Keratinocyte (primary cell): ENCODE measurements at regions not wholly inside any gene's neighbourhood (a gene's known extent, or its start where the extent isn't known, plus 50 kb on each side); places are given as distances from the start of the nearest gene placed in this dataset.

Source experiments
- DNase-seq: peaks from one replicate; pipeline ENCODE4 v3.0.0-alpha.2; 2011; ENCODE audit warnings: low read depth, missing footprints, low spot score
- FAIRE-seq: peaks from 2 replicates; lab custom pipeline; 2011; peaks lifted over from hg19 to GRCh38; lab: Jason Lieb, UNC
- H2AFZ ChIP-seq: 2 replicates; pipeline ENCODE4 v1.6.0; 2012; ENCODE audit warnings: low read length, control low read depth, inconsistent platforms; ENCODE audit not compliant: control insufficient read depth
- H3K27ac ChIP-seq: 2 replicates; pipeline ENCODE4 v1.5.1; 2011; ENCODE audit warnings: low read length; ENCODE audit not compliant: control insufficient read depth, insufficient read depth
- H3K27me3 ChIP-seq: 3 replicates; pipeline ENCODE4 v1.6.0; 2011; ENCODE audit warnings: low read length; ENCODE audit not compliant: control insufficient read depth, insufficient read depth; ENCODE audit errors: extremely low read depth
- H3K36me3 ChIP-seq, 2 experiments: 2 replicates in 1 of 2; 3 replicates in 1 of 2; pipeline ENCODE4 v1.5.1; 2011; ENCODE audit warnings: low read length in 2 of 2, mild to moderate bottlenecking in 1 of 2; ENCODE audit not compliant: control insufficient read depth in 2 of 2, insufficient read depth in 2 of 2; ENCODE audit errors: extremely low read depth in 1 of 2
- H3K4me1 ChIP-seq: 3 replicates; pipeline ENCODE4 v1.5.1; 2011; ENCODE audit warnings: low read length; ENCODE audit not compliant: control insufficient read depth, insufficient read depth; ENCODE audit errors: extremely low read depth
- H3K4me2 ChIP-seq: 3 replicates; pipeline ENCODE4 v1.6.0; 2011; ENCODE audit warnings: low read depth, low read length; ENCODE audit not compliant: control insufficient read depth, insufficient read depth; ENCODE audit errors: extremely low read depth
- H3K4me3 ChIP-seq, 3 experiments: fragments of 200-600 bp in 1 of 3; sonication (generic) in 1 of 3; 2 replicates in 2 of 3; 3 replicates in 1 of 3; pipeline ENCODE4 v1.5.1; 2011 to 2016; ENCODE audit warnings: low read length in 3 of 3, mild to moderate bottlenecking in 3 of 3, control low read depth in 2 of 3, inconsistent platforms in 1 of 3, low read depth in 1 of 3, mixed read lengths in 1 of 3, mixed run types in 1 of 3, moderate library complexity in 1 of 3; ENCODE audit not compliant: control insufficient read depth in 2 of 3, insufficient read depth in 2 of 3; ENCODE audit errors: extremely low read depth in 1 of 3
- H3K79me2 ChIP-seq: 2 replicates; pipeline ENCODE4 v1.6.0; 2012; ENCODE audit warnings: low read length; ENCODE audit not compliant: control insufficient read depth, insufficient read depth
- H3K9ac ChIP-seq: 3 replicates; pipeline ENCODE4 v1.6.0; 2011; ENCODE audit warnings: low read length; ENCODE audit not compliant: control insufficient read depth, insufficient read depth; ENCODE audit errors: extremely low read depth
- H3K9me1 ChIP-seq: 3 replicates; pipeline ENCODE4 v1.6.0; 2011; ENCODE audit warnings: low read length; ENCODE audit not compliant: control insufficient read depth, insufficient read depth; ENCODE audit errors: extremely low read depth
- H3K9me3 ChIP-seq: 2 replicates; pipeline ENCODE4 v1.5.1; 2012; ENCODE audit warnings: low read depth, low read length; ENCODE audit not compliant: control insufficient read depth
- H4K20me1 ChIP-seq: 3 replicates; pipeline ENCODE4 v1.6.0; 2011; ENCODE audit warnings: low read length; ENCODE audit not compliant: control insufficient read depth, insufficient read depth; ENCODE audit errors: extremely low read depth
- CTCF ChIP-seq, 3 experiments: IDR thresholded peaks in 1 of 3; conservative IDR thresholded peaks in 1 of 3; optimal IDR thresholded peaks in 1 of 3; 2 replicates in 2 of 3; 3 replicates in 1 of 3; pipeline versions ENCODE3 to v1.5.1; 2011; ENCODE audit warnings: low read length in 3 of 3, mild to moderate bottlenecking in 3 of 3, moderate library complexity in 2 of 3, control low read depth in 1 of 3, inconsistent platforms in 1 of 3; ENCODE audit not compliant: insufficient read depth in 2 of 3; ENCODE audit errors: extremely low read depth in 1 of 3
- EZH2 ChIP-seq: IDR thresholded peaks from one replicate; pipeline ENCODE4 v1.6.1; 2012; ENCODE audit warnings: inconsistent platforms, mild to moderate bottlenecking, low read length, moderate library complexity
- dilution Hi-C: fragments of 300-500 bp; cut with MboI; formaldehyde crosslinking; loops from one replicate; pipeline ENCODE4 v1.7.0; 2020; ENCODE audit warnings: low sequenced_read_pairs; ENCODE audit not compliant: extremely low pct_ligation_motif_present

- DNase-seq (no peak), FAIRE-seq (no peak)
- Histone ChIP-seq H3K9me1 (no peaks in the 10 kb centered on the region), H3K4me2 (no peak overlapping the region), H3K27me3 (no peaks in the 10 kb centered on the region), H2AFZ (no peak overlapping the region), H3K4me1 (no peaks in the 10 kb centered on the region), H3K9me3 (no peaks in the 10 kb centered on the region), H3K4me3 (no peak overlapping the region), H3K79me2 (no peaks in the 10 kb centered on the region), H3K36me3 (no peaks in the 10 kb centered on the region), H3K9ac (no peak overlapping the region), H4K20me1 (no peaks in the 10 kb centered on the region), H3K27ac (no peak overlapping the region)
- TF ChIP-seq EZH2 (no peak), CTCF (optimal IDR thresholded peaks at IDR 0.05 in 1 of 3, IDR thresholded peaks at IDR 0.05 in 1 of 3, conservative IDR thresholded peaks at IDR 0.05 in 1 of 3; ENCODE audit: extremely low read depth in 1 of 3, insufficient read depth in 2 of 3, low read length in 3 of 3) (no peak)
- dilution Hi-C loops: no loop called here
These were observed 223.7 kb upstream of the TSHZ2 start for GRCh38 chr20:52748285-52748932.

GRCh38 chr20:52747845-52748284 is 224.3 kb upstream of the TSHZ2 start:
- no peak for DNase-seq
- no peak for FAIRE-seq
- Histone ChIP-seq H3K27ac (no peak overlapping the region), H3K4me2 (no peak overlapping the region), H3K27me3 (no peaks in the 10 kb centered on the region), H3K4me3 (no peak overlapping the region), H3K9me1 (no peaks in the 10 kb centered on the region), H3K9me3 (no peaks in the 10 kb centered on the region), H3K36me3 (no peaks in the 10 kb centered on the region), H3K9ac (no peak overlapping the region), H2AFZ (no peak overlapping the region), H3K79me2 (no peaks in the 10 kb centered on the region), H3K4me1 (no peaks in the 10 kb centered on the region), H4K20me1 (no peaks in the 10 kb centered on the region)
- dilution Hi-C loops: no loop called here
- TF ChIP-seq EZH2 (no peak), CTCF (optimal IDR thresholded peaks at IDR 0.05 in 1 of 3, IDR thresholded peaks at IDR 0.05 in 1 of 3, conservative IDR thresholded peaks at IDR 0.05 in 1 of 3; ENCODE audit: extremely low read depth in 1 of 3, insufficient read depth in 2 of 3, low read length in 3 of 3) (peak; percentile 32 to 60 (median 33))
